Activated CD8-positive, alpha-beta memory T cell treated with anti-CD3 and anti-CD28 coated beads, Interleukin-2, amount 50 U/mL, for 48 hours (primary cell): ENCODE measurements at regions not wholly inside any gene's neighbourhood (a gene's known extent, or its start where the extent isn't known, plus 50 kb on each side); places are given as distances from the start of the nearest gene placed in this dataset.

Source experiments
- DNase-seq: peaks from one replicate; pipeline ENCODE4 v3.0.0-alpha.2; 2020

GRCh38 chr4:110900213-110900769 is 277.4 kb upstream of the PITX2 start:
- DNase-seq: no peak

GRCh38 chr4:110902500-110902899 is 279.6 kb upstream of the PITX2 start:
- no peak for DNase-seq

- DNase-seq: no peak
Observed at GRCh38 chr4:110904435-110905065, 281.7 kb upstream of the PITX2 start.

- DNase-seq: no peak
Observed at GRCh38 chr4:110905367-110905766, 282.5 kb upstream of the PITX2 start.

- no peak for DNase-seq
Observed at GRCh38 chr4:110907801-110908313, 285.0 kb upstream of the PITX2 start.

GRCh38 chr4:110914791-110915190 is 291.9 kb upstream of the PITX2 start:
- DNase-seq: no peak

GRCh38 chr4:110915301-110915700 is 292.4 kb upstream of the PITX2 start:
- no peak for DNase-seq

GRCh38 chr4:110916505-110916904 is 293.6 kb upstream of the PITX2 start:
- no peak for DNase-seq

GRCh38 chr4:110917835-110918234 is 295.0 kb upstream of the PITX2 start:
- no peak for DNase-seq

GRCh38 chr4:110920990-110921389 is 298.1 kb upstream of the PITX2 start:
- no peak for DNase-seq

- DNase-seq: no peak
Observed at GRCh38 chr4:110924761-110925160, 301.9 kb upstream of the PITX2 start.

GRCh38 chr4:110926841-110927400 is 304.0 kb upstream of the PITX2 start:
- DNase-seq: no peak

- no peak for DNase-seq
Observed at GRCh38 chr4:110933341-110933740, 310.5 kb upstream of the PITX2 start.

- no peak for DNase-seq
Observed at GRCh38 chr4:110944501-110944900, 321.6 kb upstream of the PITX2 start.

- DNase-seq: no peak
Observed at GRCh38 chr4:110945600-110945999, 322.7 kb upstream of the PITX2 start.

- DNase-seq: no peak
Observed at GRCh38 chr4:110949542-110949941, 326.7 kb upstream of the PITX2 start.

GRCh38 chr4:110950731-110951130 is 327.9 kb upstream of the PITX2 start:
- no peak for DNase-seq

- DNase-seq: no peak
Observed at GRCh38 chr4:110953191-110953590, 330.3 kb upstream of the PITX2 start.

GRCh38 chr4:110953898-110954297 is 331.0 kb upstream of the PITX2 start:
- no peak for DNase-seq

- DNase-seq: no peak
Observed at GRCh38 chr4:110955748-110956147, 332.9 kb upstream of the PITX2 start.

- no peak for DNase-seq
Observed at GRCh38 chr4:110959041-110959643, 336.3 kb upstream of the PITX2 start.

GRCh38 chr4:110961066-110961465 is 338.2 kb upstream of the PITX2 start:
- DNase-seq: no peak

GRCh38 chr4:110962616-110963015 is 339.7 kb upstream of the PITX2 start:
- DNase-seq: no peak

GRCh38 chr4:110963662-110964280 is 340.9 kb upstream of the PITX2 start:
- no peak for DNase-seq
